Activated CD4-positive, CD25-positive, alpha-beta regulatory T cell treated with anti-CD3 and anti-CD28 coated beads, Interleukin-2, amount 50 U/mL, for 24 hours (primary cell): ENCODE measurements at regions not wholly inside any gene's neighbourhood (a gene's known extent, or its start where the extent isn't known, plus 50 kb on each side); places are given as distances from the start of the nearest gene placed in this dataset.
"Not testable (repeated sequence)": the region's sequence is repeated elsewhere in the genome, so short reads cannot be mapped to it uniquely, and the experiment has no call there.

Source experiments
- ATAC-seq, 2 donors: fragments of 150-1000 bp; cut with Tn5 transposase; one replicate each; pipeline ENCODE4 v1.10.0; 2021; ENCODE audit warnings: mild to moderate bottlenecking in 1 of 2, moderate library complexity in 1 of 2

GRCh38 chr13:82480415-82480814, 1401.9 kb downstream of the SLITRK1 start:
- ATAC-seq: no peak

DNA sequence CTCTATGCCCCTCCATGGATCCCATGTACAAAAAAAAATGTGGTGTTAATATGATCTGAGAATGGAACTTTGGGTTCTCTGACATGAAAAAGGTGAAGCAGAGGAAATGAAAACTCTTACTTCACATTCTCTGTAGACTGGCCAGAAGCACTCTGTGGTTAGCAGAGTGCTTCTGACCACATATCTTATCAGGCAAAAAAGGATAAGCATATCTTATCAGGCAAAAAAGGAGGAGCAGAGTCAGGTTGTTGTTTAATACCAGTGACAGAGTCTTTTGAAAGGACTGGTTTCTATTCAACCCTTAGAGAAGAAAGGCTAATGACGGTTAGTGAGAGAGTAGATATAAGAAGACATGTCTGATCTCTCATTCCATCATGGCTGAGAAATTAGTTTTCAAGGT, 1404.8 kb downstream of the SLITRK1 start:
- no peak for ATAC-seq

DNA sequence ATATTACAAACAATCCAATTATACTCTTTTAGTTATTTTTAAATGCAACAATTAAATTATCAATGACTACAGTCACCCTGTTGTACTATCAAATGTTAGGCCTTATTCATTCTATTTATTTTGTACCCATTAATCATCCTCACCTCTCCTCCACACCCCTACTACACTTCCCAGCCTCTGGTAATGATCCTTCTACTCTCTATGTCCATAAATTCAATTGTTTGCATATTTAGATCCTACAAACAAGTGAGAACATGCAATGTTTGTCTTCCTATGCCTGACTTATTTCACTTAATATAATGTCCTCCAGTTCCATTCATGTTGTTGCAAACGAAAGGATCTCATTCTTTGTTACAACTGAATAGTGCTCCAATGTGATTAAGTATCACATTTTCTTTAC, 1414.6 kb downstream of the SLITRK1 start:
- no peak for ATAC-seq

DNA sequence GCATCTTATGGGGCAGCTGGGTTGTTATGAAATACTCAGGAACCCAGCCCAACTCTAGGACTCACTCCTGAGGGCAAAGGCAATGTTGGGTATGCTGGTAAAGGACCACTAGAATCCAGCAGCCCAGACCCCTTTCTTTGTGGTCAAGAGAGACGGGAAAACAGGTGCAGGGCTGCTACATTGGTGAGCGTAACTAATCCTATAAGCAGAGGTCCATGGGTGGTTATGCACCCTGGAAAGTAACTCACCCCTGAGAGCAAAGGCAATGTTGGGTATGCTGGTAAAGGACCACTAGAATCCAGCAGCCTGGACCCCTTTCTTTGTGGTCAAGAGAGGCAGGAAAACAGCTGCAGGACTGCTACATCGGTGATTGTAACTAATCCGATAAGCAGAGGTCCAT, 1422.7 kb downstream of the SLITRK1 start:
- not testable (repeated sequence) for ATAC-seq

DNA sequence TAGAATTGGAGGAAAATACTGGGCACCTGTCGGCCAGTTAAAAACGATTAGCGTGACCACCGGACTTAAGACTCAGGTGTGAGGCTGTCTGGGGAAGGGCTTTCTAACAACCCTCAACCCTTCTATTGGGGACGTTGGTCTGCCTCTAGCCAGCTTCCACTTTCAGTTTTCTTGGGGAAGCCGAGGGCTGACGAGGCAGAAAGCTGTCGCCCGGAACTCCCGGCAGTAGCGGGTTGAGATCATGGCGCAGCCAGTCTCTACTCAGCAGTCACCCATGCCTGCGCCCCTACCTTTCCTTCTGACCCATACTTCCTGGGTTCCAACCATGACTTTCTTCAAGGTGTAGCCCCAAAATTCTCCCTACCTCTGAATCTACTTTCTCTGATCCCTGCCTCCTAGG, 1424.1 kb downstream of the SLITRK1 start:
- ATAC-seq: no peak

DNA sequence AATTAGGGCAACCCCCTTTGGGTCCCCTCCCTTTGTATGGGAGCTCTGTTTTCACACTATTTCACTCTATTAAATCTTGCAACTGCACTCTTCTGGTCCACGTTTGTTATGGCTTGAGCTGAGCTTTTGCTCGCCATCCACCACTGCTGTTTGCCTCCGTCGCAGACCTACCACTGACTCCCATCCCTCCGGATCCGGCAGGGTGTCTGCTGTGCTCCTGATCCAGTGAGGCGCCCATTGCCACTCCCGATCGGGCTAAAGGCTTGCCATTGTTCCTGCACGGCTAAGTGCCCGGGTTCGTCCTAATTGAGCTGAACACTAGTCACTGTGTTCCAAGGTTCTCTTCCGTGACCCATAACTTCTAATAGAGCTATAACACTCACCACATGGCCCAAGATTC, 1424.7 kb downstream of the SLITRK1 start:
- not testable (repeated sequence) for ATAC-seq

DNA sequence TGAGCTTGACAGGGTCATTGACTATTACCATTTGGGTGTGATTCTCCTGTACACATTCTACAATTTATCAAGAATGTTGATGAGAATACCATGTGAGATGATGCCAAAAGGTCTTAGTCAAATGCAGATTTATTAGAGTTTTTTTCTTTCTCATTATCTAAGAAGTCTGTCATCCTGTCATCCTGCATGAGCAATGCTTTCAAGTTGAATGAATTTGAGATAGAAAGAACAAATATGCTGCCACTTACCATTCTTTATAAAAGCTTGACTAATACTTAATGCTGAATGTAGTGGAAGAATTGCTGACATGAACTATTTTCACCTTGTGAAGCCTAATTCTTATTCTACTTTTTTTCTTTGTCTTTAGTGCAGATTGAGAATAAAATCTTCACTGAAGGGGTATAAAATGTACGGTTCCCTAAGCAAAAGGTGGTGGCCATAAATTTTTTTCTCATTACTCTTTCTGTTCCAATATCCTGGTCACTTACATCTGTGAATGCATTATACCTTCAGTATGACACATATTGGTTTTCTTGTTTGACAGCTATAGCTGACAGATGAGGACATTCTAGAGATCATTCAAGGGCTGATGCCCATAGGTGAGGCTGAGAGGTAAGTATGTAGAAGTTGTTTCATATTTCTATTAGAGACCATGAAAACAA, 1434.7 kb downstream of the SLITRK1 start:
- no peak for ATAC-seq

DNA sequence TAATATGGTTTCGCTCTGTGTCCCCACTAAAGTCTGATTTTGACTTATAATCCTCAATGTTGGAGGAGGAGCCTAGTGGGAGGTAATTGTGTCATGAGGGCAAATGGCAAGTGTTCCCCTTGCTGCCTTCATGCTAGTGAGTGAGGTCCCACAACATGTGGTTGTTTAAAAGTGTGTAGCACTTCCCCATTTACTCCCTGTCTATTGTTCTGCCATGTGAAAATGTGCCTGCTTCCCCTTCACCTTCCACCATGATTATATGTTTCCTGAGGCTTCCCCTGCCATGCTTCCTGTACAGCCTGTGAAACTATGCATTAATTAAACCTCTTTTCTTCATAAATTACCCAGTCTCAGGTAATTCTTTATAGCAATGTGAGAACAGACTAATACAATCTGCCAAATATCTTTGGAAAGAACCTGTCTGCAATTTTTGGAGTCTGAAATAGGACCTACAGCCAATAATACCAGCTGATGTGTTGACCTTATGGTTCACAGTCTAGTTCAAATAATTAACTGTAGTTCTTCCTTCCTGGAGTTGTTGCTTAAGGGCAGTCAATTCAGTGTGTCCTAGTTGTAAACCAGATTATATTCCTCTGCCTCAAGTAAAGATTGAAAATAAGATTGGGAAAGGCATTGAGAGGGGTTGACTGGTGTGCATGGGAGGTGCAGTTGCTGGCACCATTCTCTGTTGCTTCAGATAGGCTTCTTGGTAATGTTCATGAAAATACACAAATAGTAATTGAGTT, 1442.9 kb downstream of the SLITRK1 start:
- no peak for ATAC-seq

DNA sequence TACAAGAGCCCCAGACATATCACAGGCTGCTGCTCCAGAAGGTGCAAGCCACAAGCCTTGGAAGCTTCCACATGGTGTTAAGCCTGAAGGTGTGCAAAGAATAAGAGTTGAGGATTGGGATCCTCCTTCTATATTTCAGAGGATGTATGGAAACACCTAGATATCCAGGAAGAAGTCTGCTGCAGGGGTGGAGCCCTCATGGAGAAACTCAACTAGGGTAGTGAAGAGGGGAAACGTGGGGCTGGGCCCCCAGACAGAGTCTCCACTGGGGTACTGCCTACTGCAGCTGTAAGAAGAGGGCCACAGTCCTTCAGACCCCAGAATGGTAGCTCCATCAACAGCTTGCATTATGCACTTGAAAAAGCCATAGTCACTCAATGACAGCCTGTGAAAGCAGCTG, 1444.0 kb downstream of the SLITRK1 start:
- no peak for ATAC-seq

- ATAC-seq: no peak
Observed at GRCh38 chr13:82436099-82436585, 1446.1 kb downstream of the SLITRK1 start.

DNA sequence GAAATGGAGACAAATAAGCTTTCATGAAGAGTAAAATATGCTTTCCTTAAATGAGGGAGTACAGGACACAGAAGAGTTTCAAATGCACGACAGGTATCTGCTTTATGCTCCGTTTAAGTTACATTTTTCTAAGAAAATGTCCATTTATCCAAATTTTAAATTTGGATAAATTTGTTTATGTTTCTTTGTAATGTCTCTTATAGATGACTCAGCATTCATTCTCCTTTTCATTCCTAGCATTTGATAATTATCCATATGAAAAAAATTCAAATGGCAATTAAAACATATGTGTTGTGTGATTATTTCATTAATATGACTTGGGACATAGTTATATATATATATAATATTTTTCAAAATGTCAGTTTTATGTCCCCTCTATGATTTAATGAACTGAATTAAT, 1449.3 kb downstream of the SLITRK1 start:
- ATAC-seq: no peak

DNA sequence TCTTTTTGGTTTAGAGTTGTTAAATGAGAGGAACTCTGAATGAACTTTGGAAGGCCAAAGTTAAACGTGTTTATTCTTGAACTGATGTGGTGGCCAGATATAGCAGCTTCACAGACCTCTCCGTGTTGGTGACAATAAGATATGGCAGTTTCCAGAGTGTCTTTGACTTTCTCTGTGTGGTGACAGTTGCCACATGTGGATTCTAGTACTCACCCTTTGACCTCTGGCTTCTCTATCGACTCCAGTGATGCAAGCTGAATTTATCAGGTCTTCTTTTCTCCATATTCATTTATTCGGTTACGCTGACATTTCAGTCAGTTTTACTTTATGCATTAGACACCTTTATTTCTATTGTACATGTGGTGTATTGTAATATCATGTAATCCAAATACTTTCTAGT, 1469.5 kb downstream of the SLITRK1 start:
- no peak for ATAC-seq

DNA sequence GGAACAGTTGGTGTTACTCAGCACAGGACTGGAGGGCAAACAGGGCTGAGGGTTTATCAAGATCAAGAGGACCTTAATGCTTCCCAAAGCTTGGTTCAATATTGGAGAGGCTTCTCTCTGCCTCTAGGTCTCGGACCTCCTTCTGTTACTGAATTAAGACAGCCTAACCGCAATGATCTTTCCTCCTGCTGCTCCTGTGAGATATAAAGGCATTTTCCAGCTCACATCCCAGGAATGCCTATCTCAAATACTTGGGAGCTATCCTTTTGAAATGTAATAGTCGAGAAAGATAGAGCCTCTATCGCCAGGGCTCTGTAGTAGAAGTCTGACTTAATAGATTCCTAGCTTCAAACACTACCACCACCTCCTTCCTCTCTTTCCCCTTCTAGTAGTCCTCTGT, 1475.0 kb downstream of the SLITRK1 start:
- no peak for ATAC-seq

DNA sequence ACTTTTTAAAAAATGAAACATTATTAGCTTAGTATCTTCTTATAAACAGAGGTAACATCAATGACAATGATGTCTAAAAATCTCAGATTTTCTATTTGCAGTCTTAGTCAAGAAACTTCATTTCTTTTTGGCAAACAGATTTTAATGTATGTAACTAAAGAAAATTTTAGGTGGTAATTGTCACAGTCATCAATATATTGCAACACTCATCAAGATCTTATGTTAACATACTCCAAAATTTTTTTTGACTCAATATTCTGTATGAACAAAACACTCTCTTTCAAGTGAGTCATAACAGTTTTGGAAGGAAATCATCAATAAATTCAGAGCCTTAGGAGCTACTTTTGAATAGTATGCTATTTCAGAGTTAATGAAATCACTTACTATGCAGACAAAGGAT, 1507.6 kb downstream of the SLITRK1 start:
- ATAC-seq: no peak

DNA sequence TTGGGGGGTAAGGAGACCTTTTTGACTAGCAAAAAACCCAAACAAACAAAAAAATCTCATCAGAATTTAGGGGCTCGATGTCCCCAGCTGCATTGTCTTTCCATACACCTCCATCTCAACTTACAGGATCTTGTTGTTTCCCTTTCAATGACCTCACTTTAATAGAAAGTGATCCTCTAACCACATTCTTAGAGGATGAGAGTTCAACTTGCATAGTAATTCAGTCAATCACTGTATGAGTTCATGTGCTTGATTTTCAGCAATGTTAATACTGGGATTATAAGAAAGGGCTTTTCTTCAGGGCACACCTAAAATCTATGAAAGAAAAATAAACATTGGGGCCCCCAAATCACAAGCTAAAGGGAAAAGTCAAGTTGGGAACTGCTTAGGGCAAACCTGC, 1512.0 kb downstream of the SLITRK1 start:
- ATAC-seq: no peak

- ATAC-seq: no peak
Observed at GRCh38 chr13:82364525-82364924, 1517.7 kb downstream of the SLITRK1 start.

GRCh38 chr13:82358284-82358683, 1524.0 kb downstream of the SLITRK1 start:
- no peak for ATAC-seq

- no peak for ATAC-seq
Observed at GRCh38 chr13:82356667-82357410, 1525.4 kb downstream of the SLITRK1 start.

DNA sequence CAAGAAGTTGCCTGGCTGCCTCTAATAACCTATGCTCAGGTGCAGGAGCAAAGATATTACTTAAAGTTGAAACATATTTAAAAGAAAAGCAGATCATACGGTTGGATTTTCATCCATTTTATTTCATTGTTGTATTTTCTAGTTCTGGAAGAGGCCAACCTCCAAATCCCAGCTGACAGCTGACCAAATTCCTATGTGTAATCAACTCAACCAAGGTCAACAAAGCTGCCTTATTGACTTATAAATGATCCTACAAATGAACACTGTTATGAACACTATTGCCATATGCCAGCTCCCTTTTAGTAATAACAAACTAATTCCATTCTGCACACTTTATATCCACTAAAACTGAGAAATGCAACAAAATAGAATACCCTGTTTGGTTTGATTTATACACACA, 1537.4 kb downstream of the SLITRK1 start:
- ATAC-seq: no peak

GRCh38 chr13:82341116-82341515, 1541.2 kb downstream of the SLITRK1 start:
- no peak for ATAC-seq

DNA sequence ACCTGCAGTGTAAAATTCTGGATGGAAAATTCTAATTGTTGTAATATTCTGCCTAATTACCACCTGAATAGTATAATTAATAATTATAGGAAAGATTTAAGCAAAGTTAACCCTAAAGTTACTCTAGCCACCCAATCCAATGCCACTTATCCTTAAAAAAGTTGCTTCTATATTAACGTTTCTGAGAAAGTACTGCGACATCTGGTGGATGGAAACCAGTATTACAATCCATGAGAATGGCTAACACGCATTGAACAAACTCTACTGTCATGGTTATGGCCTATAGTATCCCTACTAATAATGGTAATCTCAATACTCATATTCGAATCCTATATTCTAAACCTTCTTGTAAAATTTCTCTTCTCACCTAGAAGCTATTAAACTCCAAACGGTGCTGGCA, 1551.8 kb downstream of the SLITRK1 start:
- no peak for ATAC-seq

DNA sequence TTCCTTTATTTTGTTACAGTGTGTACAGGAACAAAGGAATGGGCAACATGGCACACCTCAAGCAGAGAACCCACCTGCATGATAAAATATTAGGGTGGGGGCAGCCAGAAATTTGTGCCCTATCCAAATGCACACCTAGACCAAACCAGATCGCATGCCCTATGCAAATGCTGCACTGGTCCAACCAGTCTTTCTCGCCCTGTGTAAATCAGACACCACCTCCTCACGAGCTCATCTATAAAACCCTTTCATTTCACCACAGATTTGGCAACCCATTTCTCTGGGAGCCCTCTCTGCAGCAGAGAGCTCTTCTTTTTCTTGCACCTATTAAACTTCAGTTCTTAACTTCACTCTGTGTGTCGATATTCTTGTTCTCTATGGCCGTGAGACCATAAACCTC, 1559.2 kb downstream of the SLITRK1 start:
- ATAC-seq: no peak

GRCh38 chr13:82305588-82305987, 1576.7 kb downstream of the SLITRK1 start:
- ATAC-seq: no peak

- ATAC-seq: no peak
Observed at GRCh38 chr13:82298106-82298505, 1584.2 kb downstream of the SLITRK1 start.
